D341Med (cell line): ENCODE measurements at regions not wholly inside any gene's neighbourhood (a gene's known extent, or its start where the extent isn't known, plus 50 kb on each side); places are given as distances from the start of the nearest gene placed in this dataset.

ENCODE experiments used
- DNase-seq: peaks from one replicate; pipeline ENCODE4 v3.0.0; 2012; ENCODE audit warnings: low spot score

- DNase-seq: no peak
These were observed 2177.9 kb upstream of the CELF4 start for GRCh38 chr18:39743463-39743862.

- no peak for DNase-seq
These were observed 2176.3 kb upstream of the CELF4 start for GRCh38 chr18:39741755-39742466.

GRCh38 chr18:39737869-39738268 lies 2172.3 kb upstream of the CELF4 start:
- DNase-seq: no peak

- no peak for DNase-seq
These were observed 2167.3 kb upstream of the CELF4 start for GRCh38 chr18:39732918-39733317.

GRCh38 chr18:39730606-39731005 lies 2165.0 kb upstream of the CELF4 start:
- no peak for DNase-seq

- DNase-seq: no peak
These were observed 2159.1 kb upstream of the CELF4 start for GRCh38 chr18:39724652-39725051.

GRCh38 chr18:39721712-39722111 lies 2156.1 kb upstream of the CELF4 start:
- DNase-seq: no peak

GRCh38 chr18:39713961-39714360 lies 2148.4 kb upstream of the CELF4 start:
- DNase-seq: no peak

GRCh38 chr18:39711701-39712100 lies 2146.1 kb upstream of the CELF4 start:
- no peak for DNase-seq

- DNase-seq: no peak
These were observed 2139.8 kb upstream of the CELF4 start for GRCh38 chr18:39705362-39705761.

GRCh38 chr18:39702888-39703287 lies 2137.3 kb upstream of the CELF4 start:
- no peak for DNase-seq

GRCh38 chr18:39701839-39702238 lies 2136.2 kb upstream of the CELF4 start:
- DNase-seq: no peak

GRCh38 chr18:39701055-39701783 lies 2135.6 kb upstream of the CELF4 start:
- no peak for DNase-seq

GRCh38 chr18:39699340-39699964 lies 2133.9 kb upstream of the CELF4 start:
- no peak for DNase-seq

GRCh38 chr18:39698436-39698835 lies 2132.8 kb upstream of the CELF4 start:
- DNase-seq: no peak

GRCh38 chr18:39693359-39693758 lies 2127.8 kb upstream of the CELF4 start:
- no peak for DNase-seq

- no peak for DNase-seq
These were observed 2126.9 kb upstream of the CELF4 start for GRCh38 chr18:39692367-39693015.

GRCh38 chr18:39685303-39685902 lies 2119.8 kb upstream of the CELF4 start:
- no peak for DNase-seq

GRCh38 chr18:39681061-39681460 lies 2115.5 kb upstream of the CELF4 start:
- DNase-seq: no peak

- DNase-seq: no peak
These were observed 2110.3 kb upstream of the CELF4 start for GRCh38 chr18:39675906-39676305.

- no peak for DNase-seq
These were observed 2109.8 kb upstream of the CELF4 start for GRCh38 chr18:39675368-39675767.

GRCh38 chr18:39672171-39672570 lies 2106.6 kb upstream of the CELF4 start:
- no peak for DNase-seq
